IPS DF 4.7 (cell line): ENCODE measurements at regions not wholly inside any gene's neighbourhood (a gene's known extent, or its start where the extent isn't known, plus 50 kb on each side); places are given as distances from the start of the nearest gene placed in this dataset.

Experiments
- DNase-seq: peaks from one replicate; pipeline ENCODE4 v3.0.0-alpha.2; 2013; ENCODE audit warnings: low spot score; ENCODE audit errors: extremely low read depth

DNA sequence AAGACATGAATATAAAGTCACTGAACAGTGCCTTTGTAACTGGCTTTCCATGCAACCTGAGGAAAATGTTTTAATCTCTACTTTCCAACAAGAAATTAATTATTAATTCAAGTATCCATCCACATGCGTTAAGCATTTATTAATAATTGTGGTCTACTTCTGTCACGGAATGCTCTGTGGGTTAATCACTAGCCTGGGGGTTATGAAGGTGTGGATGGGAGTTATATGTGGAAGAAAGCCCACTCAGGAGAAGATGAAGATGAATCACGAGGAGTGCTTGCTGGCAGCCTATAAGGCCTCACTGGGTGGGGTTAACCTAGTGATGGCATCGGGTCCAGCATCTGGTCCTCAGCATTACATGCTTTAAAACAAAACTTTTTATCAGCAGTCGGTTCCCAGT lies 99.5 kb upstream of the AVPR1A start:
- DNase-seq: no peak

DNA sequence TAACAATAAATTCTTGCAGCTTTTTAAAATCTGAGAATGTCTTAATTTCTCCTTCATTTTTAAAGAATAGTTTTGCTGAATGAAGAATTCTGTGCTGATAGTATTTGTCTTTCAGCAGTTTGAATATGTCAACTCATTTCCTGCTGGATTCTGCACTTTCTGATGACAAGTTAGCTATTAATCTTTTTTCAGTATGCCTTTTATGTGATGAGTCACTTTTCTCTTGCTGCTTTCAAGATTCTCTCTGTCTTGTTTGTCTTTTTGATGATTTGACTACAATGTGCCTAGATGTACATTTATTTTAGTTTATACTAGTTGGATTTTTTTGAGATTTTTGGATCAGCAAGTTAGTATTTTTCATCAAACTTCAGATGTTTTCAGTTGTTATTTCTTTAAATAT lies 87.9 kb upstream of the AVPR1A start:
- DNase-seq: no peak

DNA sequence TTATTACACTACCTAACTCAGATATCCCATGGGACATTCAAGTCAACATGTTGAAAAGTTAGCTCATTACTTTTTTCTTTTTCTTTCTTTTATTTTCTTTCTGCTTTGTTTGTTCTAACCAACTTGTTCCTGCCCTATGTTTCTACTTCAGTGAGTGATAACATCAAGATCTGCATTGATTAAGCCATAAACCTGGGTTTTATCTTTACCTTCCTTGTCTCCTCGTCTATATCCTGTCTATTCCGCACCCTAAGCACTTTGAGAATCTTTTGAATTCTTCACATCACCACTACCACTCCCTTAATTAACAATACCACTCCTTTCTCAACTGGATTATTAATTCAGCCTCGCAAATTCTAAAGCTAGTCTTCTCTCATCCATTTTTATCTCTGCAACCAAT lies 81.9 kb upstream of the AVPR1A start:
- DNase-seq: no peak

DNA sequence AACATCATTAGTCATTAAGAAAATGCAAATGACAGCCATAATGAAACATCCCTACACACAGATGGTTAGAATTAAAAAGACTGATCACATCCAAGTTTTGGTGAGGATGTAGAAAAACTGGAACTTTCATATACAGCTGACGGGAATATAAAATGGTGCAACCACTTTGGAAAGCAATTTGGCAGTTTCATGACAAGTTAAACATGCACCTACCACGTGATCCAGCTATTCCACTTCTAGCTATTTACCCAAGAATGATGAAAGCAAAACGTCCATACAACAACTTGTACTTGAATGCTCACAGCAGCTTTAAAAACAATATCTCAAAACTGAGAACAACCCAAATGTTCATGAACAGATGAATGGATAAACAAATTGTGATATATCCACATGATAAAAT lies 77.9 kb upstream of the AVPR1A start:
- no peak for DNase-seq

DNA sequence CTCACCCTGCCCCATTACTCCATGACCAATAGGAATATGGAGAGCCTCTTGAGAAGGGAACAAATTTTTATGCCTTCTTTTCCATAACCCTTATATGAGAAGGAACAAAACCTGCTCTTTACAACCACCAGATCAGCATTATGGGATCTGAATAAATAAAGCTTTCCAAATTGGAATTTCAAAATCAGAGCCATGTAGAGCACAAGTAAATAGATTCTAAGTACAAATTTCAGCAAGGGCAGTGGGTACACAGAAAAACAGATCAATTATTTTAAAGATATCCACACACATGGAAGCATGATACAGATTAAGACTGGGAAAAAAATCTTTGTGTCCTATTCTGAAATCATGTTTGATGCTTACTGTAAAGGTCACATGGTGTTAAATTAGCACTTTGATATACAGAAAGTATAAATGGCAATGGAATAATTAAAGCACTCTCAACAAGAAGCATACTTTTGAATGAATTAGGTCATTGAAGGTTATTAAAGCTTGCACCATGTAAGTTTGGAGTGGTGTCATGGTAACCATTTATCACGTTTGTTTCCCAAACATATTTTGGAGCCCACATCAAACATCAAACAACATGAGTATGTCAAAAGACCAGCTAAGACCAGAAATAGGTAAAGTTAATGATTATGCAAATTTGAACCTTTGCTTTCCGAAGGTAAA lies 75.9 kb upstream of the AVPR1A start:
- no peak for DNase-seq

DNA sequence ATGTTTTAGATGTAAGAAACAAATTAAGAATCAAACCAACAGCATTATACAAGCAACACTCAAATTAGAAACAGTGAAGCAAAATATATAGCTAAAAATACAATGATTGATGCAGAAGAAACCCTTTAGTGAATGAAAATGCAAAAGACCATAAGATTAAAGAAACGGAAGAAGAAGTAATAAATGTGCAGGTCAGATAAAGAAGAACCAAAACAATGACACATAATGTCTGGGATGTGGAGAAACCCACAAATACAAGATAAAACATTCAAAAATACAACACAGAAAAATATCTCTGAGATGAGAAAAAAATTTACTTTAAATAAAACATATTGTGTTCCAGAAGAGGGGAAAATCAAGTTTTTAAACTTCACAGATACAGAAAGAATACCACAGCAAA lies 73.4 kb upstream of the AVPR1A start:
- DNase-seq: no peak

DNA sequence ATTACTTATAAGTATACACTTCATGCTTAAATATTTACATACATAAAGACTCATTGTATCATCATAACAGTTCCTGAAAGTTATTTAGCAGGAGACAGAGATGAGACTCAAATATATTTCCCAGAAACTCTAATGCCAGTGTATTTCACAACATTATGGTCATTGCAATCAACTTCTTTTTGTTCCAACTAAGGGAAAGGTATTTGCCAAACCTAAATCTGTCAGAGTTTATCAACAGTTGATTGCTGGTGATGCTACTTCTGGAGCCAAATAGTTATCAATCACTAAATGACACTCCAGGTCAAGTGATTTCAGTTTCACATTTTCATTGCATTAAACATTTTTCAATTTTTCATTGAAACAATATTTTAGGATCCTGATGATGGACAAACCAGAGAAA lies 72.1 kb upstream of the AVPR1A start:
- no peak for DNase-seq

DNA sequence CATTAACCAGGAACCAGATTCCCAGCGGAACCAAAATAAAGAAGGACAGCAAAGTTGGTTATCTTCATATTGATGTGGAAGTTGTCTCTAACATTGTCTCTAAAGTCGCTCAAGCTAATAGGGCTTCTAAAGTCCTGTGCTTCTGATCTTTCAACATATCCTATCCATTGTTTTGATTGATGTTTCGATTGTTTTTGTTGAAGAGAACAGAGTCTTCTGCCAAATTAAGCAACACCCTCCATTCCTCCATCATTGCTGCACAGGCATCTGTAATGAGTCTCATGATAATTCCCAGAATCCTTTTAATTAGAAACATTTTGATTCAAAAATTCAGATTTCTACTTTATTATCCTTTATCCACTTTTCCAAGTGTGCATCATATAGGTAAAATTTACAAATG lies 71.6 kb upstream of the AVPR1A start:
- DNase-seq: no peak

DNA sequence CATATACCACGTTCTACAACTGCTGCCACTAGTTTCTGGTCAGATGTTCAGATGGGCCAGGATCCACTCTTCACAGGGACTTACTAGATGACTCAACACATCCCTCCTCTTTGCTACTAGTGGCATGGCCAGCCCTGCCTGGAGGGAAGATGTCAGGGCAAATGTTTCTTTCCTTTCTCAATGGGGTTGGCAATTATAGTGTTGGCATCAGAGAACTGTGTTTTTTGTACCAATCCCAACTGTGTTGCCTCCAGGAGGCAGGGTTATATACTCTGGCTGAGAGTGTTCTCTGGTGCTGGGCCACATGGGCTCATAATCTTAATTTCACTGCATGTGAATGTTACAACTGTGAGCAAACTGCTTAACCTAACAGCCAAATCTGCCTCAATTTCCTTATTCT lies 69.9 kb upstream of the AVPR1A start:
- DNase-seq: no peak

DNA sequence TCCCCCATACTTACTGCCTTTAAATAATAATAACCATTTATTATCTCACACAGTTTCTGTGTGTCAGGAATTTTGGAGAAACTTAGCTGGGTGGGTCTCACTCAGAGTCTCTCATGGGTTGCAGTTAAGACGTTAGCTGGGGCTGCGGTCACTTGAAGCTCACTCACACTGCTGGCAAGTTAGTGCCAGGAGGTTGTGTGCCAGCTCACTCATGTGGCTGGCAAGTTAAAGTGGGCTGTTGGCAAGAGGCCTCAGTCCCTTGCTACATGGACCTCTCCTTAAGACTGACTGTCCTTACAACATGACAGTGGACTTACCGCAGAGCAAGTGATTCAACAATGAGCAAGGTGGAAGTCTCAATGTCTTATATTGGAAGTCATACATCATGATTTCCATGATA lies 61.3 kb upstream of the AVPR1A start:
- no peak for DNase-seq

DNA sequence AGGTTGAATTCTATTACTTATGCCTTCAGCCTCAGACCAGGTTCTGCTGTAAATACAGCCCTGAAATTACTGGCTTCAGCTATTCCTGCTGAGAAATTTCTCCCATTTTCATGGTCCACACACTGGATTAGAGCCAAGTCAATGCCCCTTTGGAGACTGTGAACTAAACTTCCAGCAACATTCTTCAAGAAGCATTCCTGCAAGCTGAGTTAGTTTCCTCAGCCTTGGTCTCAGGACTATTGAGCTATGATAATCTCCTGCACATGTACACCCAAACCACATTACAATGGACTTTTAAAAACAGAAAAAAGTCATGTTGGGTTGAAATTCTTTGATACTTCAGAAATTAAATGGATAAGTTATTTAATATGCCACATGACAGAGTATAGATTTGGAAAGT lies 58.0 kb upstream of the AVPR1A start:
- DNase-seq: no peak

DNA sequence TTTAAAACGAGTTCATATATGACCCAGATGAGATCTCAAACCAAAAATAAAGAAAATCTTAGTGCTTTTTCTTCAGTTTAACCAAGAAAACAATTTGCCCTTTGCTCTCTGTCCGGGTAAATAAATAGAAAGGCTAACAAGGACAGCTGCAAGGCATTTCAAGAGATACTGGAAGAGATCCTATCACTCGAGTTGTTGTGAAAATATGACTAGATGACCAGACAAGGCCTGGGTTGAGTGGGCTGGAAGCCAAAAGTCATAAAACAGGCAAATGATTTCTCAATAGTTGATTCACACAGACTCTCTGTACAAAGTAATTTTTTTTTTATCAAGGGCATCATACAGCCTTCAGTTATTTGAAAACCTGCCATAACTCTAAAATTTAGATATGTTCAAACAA lies 55.9 kb upstream of the AVPR1A start:
- DNase-seq: no peak

DNA sequence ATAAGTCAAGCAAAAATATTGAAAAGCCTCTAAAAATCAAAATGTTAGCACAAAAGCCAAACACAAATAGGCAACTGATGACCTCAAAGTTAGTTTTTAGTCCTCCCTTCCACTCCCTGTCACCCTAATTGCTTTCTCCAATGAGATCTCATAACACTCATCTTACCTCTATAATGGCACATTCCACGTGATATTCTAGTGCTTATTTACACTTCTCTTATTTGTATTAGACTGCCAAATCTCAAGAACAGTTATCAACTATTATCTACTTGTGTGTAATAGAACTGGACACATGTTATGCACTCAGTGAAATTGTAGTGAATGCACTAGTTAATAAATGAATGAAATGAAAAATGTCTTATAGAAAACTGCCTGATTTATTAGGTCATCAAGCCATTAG lies 55.5 kb upstream of the AVPR1A start:
- no peak for DNase-seq
